Natural killer cell treated with Interleukin-12 subunit alpha and Interleukin-12 subunit beta and Interleukin-15 and Interleukin-18, amount 100 ng/mL, for 72 hours (primary cell): ENCODE measurements at regions not wholly inside any gene's neighbourhood (a gene's known extent, or its start where the extent isn't known, plus 50 kb on each side); places are given as distances from the start of the nearest gene placed in this dataset.
A peak's percentile ranks its signal among the peaks of the same experiment; 100 is the strongest.
"Not testable (repeated sequence)": the region's sequence is repeated elsewhere in the genome, so short reads cannot be mapped to it uniquely, and the experiment has no call there.

Source experiments
- ATAC-seq, 2 donors: fragments of 150-1000 bp; cut with Tn5 transposase in 1 of 2; sonication (Bioruptor Pico), chemical (Tn5 transposase) in 1 of 2; 2 replicates each; pipeline ENCODE4 v1.10.0; 2021
- DNase-seq: peaks from one replicate; pipeline ENCODE4 v3.0.0; 2022; ENCODE audit warnings: low spot score
- H3K27ac Mint-ChIP-seq, 2 donors: 1 replicate in 1 of 2; 2 replicates in 1 of 2; pipeline ENCODE4 v1.8.0; 2022; ENCODE audit warnings: mixed read lengths in 2 of 2, mild to moderate bottlenecking in 1 of 2, moderate library complexity in 1 of 2
- H3K27me3 Mint-ChIP-seq, 2 donors: 1 replicate in 1 of 2; 2 replicates in 1 of 2; pipeline ENCODE4 v1.8.0; 2022; ENCODE audit warnings: mixed read lengths in 2 of 2
- H3K36me3 Mint-ChIP-seq: one replicate; pipeline ENCODE4 v1.8.0; 2022; ENCODE audit warnings: mixed read lengths
- H3K4me1 Mint-ChIP-seq, 2 donors: 1 replicate in 1 of 2; 2 replicates in 1 of 2; pipeline ENCODE4 v1.8.0; 2022; ENCODE audit warnings: low read depth in 2 of 2, mixed read lengths in 2 of 2, mild to moderate bottlenecking in 1 of 2
- H3K4me3 Mint-ChIP-seq: one replicate; pipeline ENCODE4 v1.8.0; 2022; ENCODE audit warnings: mixed read lengths
- H3K9me3 Mint-ChIP-seq: 2 replicates; pipeline ENCODE4 v1.8.0; 2022; ENCODE audit warnings: mixed read lengths

DNA sequence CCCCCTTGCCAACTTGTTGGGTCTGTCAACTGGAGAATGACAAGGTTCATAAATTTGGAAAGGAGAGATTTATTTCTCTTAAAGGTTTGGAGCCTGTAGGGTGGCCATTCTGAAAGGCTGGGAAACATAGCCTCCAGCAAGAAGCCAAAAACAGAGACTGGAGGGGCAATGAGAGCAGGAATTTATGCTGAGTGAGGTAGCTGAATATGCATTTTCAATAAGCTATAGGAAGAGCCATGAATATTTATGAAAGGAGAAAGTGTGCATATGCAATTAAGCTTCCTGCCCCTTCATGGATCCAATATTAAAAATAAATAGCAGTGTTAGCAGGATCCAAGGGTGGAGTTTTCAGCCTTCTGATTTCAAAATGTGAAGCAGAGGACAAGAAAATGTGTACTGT, 306.1 kb upstream of the LRRC3B start:
- H3K27me3 Mint-ChIP-seq: no peaks in the 10 kb centered on the region
- DNase-seq (no peak), ATAC-seq (no peak)
- H3K27ac Mint-ChIP-seq: no peak overlapping the region
- no peak overlapping the region for H3K4me3 Mint-ChIP-seq
- H3K9me3 Mint-ChIP-seq: peaks cover 33% of the 10 kb centered on the region
- peaks cover 12% of the 10 kb centered on the region for H3K36me3 Mint-ChIP-seq
- H3K4me1 Mint-ChIP-seq: no peaks in the 10 kb centered on the region

GRCh38 chr3:26323741-26324140, 298.8 kb upstream of the LRRC3B start:
- Mint-ChIP-seq H3K9me3 (peaks cover 29% of the 10 kb centered on the region), H3K36me3 (peaks cover 12% of the 10 kb centered on the region)
- H3K27me3 Mint-ChIP-seq, DNase-seq, H3K27ac Mint-ChIP-seq, H3K4me3 Mint-ChIP-seq, ATAC-seq, H3K4me1 Mint-ChIP-seq: not testable (repeated sequence)

GRCh38 chr3:26340001-26340400, 282.6 kb upstream of the LRRC3B start:
- Mint-ChIP-seq H3K27me3 (no peaks in the 10 kb centered on the region), H3K9me3 (peaks cover 23% of the 10 kb centered on the region), H3K36me3 (no peaks in the 10 kb centered on the region), H3K27ac (no peak overlapping the region), H3K4me3 (no peak overlapping the region), H3K4me1 (no peaks in the 10 kb centered on the region)
- ATAC-seq: peak in 1 of 2 donors; percentile 51
- no peak for DNase-seq

DNA sequence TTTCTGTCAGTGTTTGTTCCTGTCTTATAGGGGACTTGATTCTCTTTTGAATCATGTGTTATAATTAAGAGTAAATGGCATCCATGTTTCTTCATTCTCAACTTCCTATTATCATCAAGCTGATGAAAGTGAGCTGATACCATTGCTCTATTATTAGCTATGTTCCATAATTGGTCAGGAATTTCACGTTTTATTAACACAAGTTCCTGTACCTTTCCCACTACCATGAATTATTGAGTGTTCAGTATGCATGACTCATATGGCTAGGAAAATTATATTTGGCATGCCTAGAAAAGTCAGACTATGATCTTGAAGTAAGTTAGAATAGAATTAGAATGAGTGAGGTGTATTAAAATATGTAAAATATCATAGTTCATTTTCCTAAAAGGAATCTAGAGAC, 278.9 kb upstream of the LRRC3B start:
- H3K27ac Mint-ChIP-seq: no peak overlapping the region
- H3K4me1 Mint-ChIP-seq: no peaks in the 10 kb centered on the region
- DNase-seq: no peak
- H3K9me3 Mint-ChIP-seq: peaks cover 20% of the 10 kb centered on the region
- no peaks in the 10 kb centered on the region for H3K36me3 Mint-ChIP-seq
- ATAC-seq: no peak
- H3K27me3 Mint-ChIP-seq: no peaks in the 10 kb centered on the region
- H3K4me3 Mint-ChIP-seq: no peak overlapping the region

- ATAC-seq: no peak
- Mint-ChIP-seq H3K4me1 (no peaks in the 10 kb centered on the region), H3K9me3 (peaks cover 13% of the 10 kb centered on the region), H3K27me3 (no peaks in the 10 kb centered on the region), H3K27ac (no peak overlapping the region), H3K4me3 (no peak overlapping the region), H3K36me3 (peaks cover under 1% of the 10 kb centered on the region)
- DNase-seq: no peak
Measured at GRCh38 chr3:26345613-26346012, 277.0 kb upstream of the LRRC3B start.

GRCh38 chr3:26346497-26346896, 276.1 kb upstream of the LRRC3B start:
- Mint-ChIP-seq H3K9me3 (peaks cover 19% of the 10 kb centered on the region), H3K27ac (no peak overlapping the region), H3K4me3 (no peak overlapping the region), H3K36me3 (peaks cover 7% of the 10 kb centered on the region), H3K27me3 (no peaks in the 10 kb centered on the region), H3K4me1 (no peaks in the 10 kb centered on the region)
- DNase-seq (no peak), ATAC-seq (no peak)

- H3K27ac Mint-ChIP-seq: no peak overlapping the region
- peaks cover 16% of the 10 kb centered on the region for H3K9me3 Mint-ChIP-seq
- DNase-seq: no peak
- no peaks in the 10 kb centered on the region for H3K4me1 Mint-ChIP-seq
- no peak overlapping the region for H3K4me3 Mint-ChIP-seq
- H3K27me3 Mint-ChIP-seq: no peaks in the 10 kb centered on the region
- H3K36me3 Mint-ChIP-seq: peaks cover 7% of the 10 kb centered on the region
- ATAC-seq: no peak
Measured at GRCh38 chr3:26347150-26347549, 275.4 kb upstream of the LRRC3B start.

DNA sequence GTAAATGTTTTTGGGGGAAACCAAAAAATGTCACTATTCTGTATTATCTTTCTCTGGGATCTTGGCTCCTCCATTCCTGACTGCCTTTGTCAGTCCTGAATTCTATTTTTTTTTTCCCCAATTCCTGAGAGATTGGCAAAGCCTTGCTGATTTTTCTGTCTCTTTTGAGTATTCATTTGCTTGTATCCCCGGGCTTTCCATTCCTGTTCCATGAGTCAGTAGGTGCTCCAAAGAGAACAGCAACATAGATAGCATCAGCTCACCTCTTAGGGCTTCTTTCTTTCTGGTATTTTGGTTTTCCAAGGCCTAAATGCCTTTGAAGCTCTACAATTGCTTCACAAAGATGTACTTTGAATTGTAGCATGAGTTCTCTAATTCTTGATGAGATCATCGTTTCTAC, 271.7 kb upstream of the LRRC3B start:
- Mint-ChIP-seq H3K27ac (no peak overlapping the region), H3K27me3 (no peaks in the 10 kb centered on the region), H3K4me3 (no peak overlapping the region), H3K4me1 (no peaks in the 10 kb centered on the region), H3K9me3 (peaks cover 13% of the 10 kb centered on the region), H3K36me3 (peaks cover 11% of the 10 kb centered on the region)
- no peak for ATAC-seq
- no peak for DNase-seq

DNA sequence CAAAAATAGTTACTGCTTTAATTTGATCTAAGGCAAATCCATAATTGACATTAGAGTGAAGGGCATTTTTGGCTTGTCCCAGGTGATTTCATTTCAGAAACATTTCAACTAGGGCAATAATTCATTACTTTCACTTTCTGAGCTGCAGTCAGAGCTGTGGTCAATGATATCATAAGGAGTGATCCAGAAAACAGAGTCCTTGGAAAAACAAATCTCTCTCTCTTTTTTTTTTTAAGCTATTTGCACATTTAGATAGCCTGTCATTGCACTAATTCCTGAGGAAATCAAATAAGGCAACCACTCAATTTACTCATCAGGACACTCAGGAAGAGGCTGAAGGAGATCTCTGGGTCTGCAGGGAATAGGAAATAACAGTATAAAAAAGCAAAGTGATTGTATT, 269.5 kb upstream of the LRRC3B start:
- Mint-ChIP-seq H3K27ac (no peak overlapping the region), H3K27me3 (no peaks in the 10 kb centered on the region), H3K4me1 (no peaks in the 10 kb centered on the region), H3K9me3 (peaks cover 19% of the 10 kb centered on the region), H3K36me3 (peaks cover 11% of the 10 kb centered on the region), H3K4me3 (no peak overlapping the region)
- no peak for DNase-seq
- ATAC-seq: no peak

GRCh38 chr3:26358405-26358804, 264.2 kb upstream of the LRRC3B start:
- Mint-ChIP-seq H3K4me3 (no peak overlapping the region), H3K27ac (no peak overlapping the region), H3K36me3 (peaks cover 4% of the 10 kb centered on the region), H3K9me3 (peaks cover 14% of the 10 kb centered on the region), H3K4me1 (no peaks in the 10 kb centered on the region), H3K27me3 (no peaks in the 10 kb centered on the region)
- DNase-seq (no peak), ATAC-seq (no peak)

GRCh38 chr3:26365706-26366105, 256.9 kb upstream of the LRRC3B start:
- no peak overlapping the region for H3K4me3 Mint-ChIP-seq
- DNase-seq (no peak), ATAC-seq (no peak)
- H3K36me3 Mint-ChIP-seq: no peaks in the 10 kb centered on the region
- no peaks in the 10 kb centered on the region for H3K27me3 Mint-ChIP-seq
- peaks cover 21% of the 10 kb centered on the region for H3K9me3 Mint-ChIP-seq
- H3K27ac Mint-ChIP-seq: no peak overlapping the region
- H3K4me1 Mint-ChIP-seq: no peaks in the 10 kb centered on the region

DNA sequence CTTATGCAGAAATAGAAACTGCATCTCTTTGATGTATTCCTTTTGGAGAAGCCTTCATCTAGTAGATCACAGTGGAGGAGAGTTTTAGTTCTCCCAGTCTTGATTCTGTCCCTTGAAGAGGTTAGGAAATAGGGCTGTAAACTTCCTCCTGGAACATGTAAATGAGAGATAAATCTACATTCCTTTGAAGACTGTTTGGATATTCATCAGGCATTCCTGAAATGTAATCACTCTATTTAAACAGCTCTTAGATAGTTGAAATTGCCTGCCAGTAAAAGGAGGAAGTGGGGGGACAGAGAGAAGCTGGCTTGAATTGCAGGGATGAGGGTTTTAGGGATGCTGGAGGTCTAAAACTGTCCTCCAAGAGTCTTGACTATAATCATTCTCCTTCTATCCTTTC, 254.3 kb upstream of the LRRC3B start:
- DNase-seq (no peak), ATAC-seq (no peak)
- Mint-ChIP-seq H3K27me3 (no peaks in the 10 kb centered on the region), H3K4me1 (no peaks in the 10 kb centered on the region), H3K27ac (no peak overlapping the region), H3K9me3 (peaks cover 28% of the 10 kb centered on the region), H3K36me3 (no peaks in the 10 kb centered on the region), H3K4me3 (no peak overlapping the region)

DNA sequence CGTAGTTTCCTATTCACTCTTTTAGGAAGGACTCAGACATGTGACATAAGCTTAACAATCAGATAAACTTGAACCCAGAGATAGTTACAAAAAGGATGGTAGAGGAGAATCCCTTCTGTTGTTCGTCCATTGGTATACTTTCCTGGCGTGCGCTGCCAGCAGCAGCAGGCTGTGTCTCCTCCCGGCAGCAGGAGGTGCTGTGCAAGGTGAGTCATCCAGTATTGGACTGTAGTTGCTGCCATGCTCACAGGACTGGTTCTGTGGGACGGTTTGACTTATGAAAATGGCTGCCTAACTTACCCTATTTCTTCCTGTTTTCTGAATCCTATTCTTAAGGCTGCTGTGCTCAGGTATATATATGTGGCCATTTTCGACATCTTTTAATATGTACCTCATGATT, 253.4 kb upstream of the LRRC3B start:
- Mint-ChIP-seq H3K27me3 (no peaks in the 10 kb centered on the region), H3K9me3 (peaks cover 28% of the 10 kb centered on the region), H3K36me3 (no peaks in the 10 kb centered on the region), H3K27ac (no peak overlapping the region), H3K4me1 (no peaks in the 10 kb centered on the region), H3K4me3 (no peak overlapping the region)
- no peak for ATAC-seq
- no peak for DNase-seq

GRCh38 chr3:26375843-26376530, 246.6 kb upstream of the LRRC3B start:
- Mint-ChIP-seq H3K36me3 (peaks cover 5% of the 10 kb centered on the region), H3K9me3 (peaks cover 17% of the 10 kb centered on the region), H3K4me3 (no peak overlapping the region), H3K27ac (no peak overlapping the region), H3K4me1 (no peaks in the 10 kb centered on the region), H3K27me3 (no peaks in the 10 kb centered on the region)
- no peak for DNase-seq
- no peak for ATAC-seq

DNA sequence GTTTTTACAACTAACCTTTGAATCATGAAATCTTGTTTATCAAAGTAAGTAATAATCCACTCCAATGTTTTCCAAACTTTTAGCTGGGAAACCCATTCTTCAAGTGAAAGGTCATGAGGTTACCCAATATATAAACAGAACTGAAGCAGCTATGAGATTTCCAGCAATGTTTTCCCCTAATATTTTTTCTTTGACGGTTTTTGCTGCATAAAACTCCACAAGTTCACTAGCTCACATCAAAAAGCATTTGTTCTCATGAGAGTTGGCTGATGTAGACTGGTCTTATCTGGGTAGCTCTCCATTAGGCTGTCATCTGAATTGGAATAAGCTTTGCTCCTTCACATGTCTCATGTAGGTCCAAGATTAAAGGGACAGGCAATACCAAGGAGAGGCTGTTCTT, 241.2 kb upstream of the LRRC3B start:
- no peaks in the 10 kb centered on the region for H3K4me1 Mint-ChIP-seq
- DNase-seq: no peak
- no peak overlapping the region for H3K4me3 Mint-ChIP-seq
- H3K27ac Mint-ChIP-seq: no peak overlapping the region
- no peaks in the 10 kb centered on the region for H3K27me3 Mint-ChIP-seq
- no peaks in the 10 kb centered on the region for H3K36me3 Mint-ChIP-seq
- no peak for ATAC-seq
- H3K9me3 Mint-ChIP-seq: peaks cover 2% of the 10 kb centered on the region
